Neural progenitor cell (in vitro differentiated cells): ENCODE measurements at regions not wholly inside any gene's neighbourhood (a gene's known extent, or its start where the extent isn't known, plus 50 kb on each side); places are given as distances from the start of the nearest gene placed in this dataset.

Experiments
- CTCF ChIP-seq: fragments of 200-600 bp; sonication (generic); IDR thresholded peaks from 2 replicates; pipeline ENCODE4 v1.5.1; 2017; ENCODE audit warnings: antibody characterized with exemption, mild to moderate bottlenecking
- EZH2 ChIP-seq: fragments of 200-600 bp; sonication (generic); IDR thresholded peaks from 2 replicates; pipeline ENCODE4 v1.6.1; 2017; ENCODE audit warnings: antibody characterized with exemption, mild to moderate bottlenecking, moderate library complexity
- EZH2phosphoT487 ChIP-seq: fragments of 200-600 bp; sonication (generic); IDR thresholded peaks from 2 replicates; pipeline ENCODE4 v1.6.1; 2017; ENCODE audit warnings: antibody characterized with exemption

GRCh38 chr2:234247453-234248180 is 197.1 kb downstream of the SPP2 start:
- TF ChIP-seq EZH2phosphoT487 = no peak
- TF ChIP-seq CTCF = no peak
- no peak for TF ChIP-seq EZH2
